ENCODE measurements at regions not wholly inside any gene's neighbourhood (a gene's known extent, or its start where the extent isn't known, plus 50 kb on each side); places are given as distances from the start of the nearest gene placed in this dataset.

- Histone ChIP-seq H3K36me3 (no peaks in the 10 kb centered on the region), H3K4me3 (no peak overlapping the region), H3K27ac (no peak overlapping the region), H3K9me3 (no peaks in the 10 kb centered on the region), H3K27me3 (no peaks in the 10 kb centered on the region), H3K4me1 (no peaks in the 10 kb centered on the region)
- intact Hi-C loops (cut with DNase I; ENCODE audit: low total_unique reads): no loop called here
- DNase-seq: no peak
- no peak for TF ChIP-seq POLR2A (IDR thresholded peaks at IDR 0.05)
- no peak for TF ChIP-seq CTCF (IDR thresholded peaks at IDR 0.05)
These were observed 69.4 kb downstream of the TOMM20 start for GRCh38 chr1:235059221-235059620.

- H3K4me1 ChIP-seq: no peaks in the 10 kb centered on the region
- no peak overlapping the region for H3K4me3 ChIP-seq
- no peaks in the 10 kb centered on the region for H3K9me3 ChIP-seq
- intact Hi-C loops (cut with DNase I; ENCODE audit: low total_unique reads): no loop called here
- no peaks in the 10 kb centered on the region for H3K36me3 ChIP-seq
- no peak for DNase-seq
- no peak overlapping the region for H3K27ac ChIP-seq
- TF ChIP-seq CTCF (IDR thresholded peaks at IDR 0.05) (no peak), POLR2A (IDR thresholded peaks at IDR 0.05) (no peak)
- no peaks in the 10 kb centered on the region for H3K27me3 ChIP-seq
These were observed 69.9 kb downstream of the TOMM20 start for GRCh38 chr1:235058695-235059094.

GRCh38 chr1:235057385-235058306 lies 71.0 kb downstream of the TOMM20 start:
- Histone ChIP-seq H3K27me3 (no peaks in the 10 kb centered on the region), H3K36me3 (no peaks in the 10 kb centered on the region), H3K27ac (no peak overlapping the region), H3K4me1 (no peaks in the 10 kb centered on the region), H3K4me3 (no peak overlapping the region), H3K9me3 (no peaks in the 10 kb centered on the region)
- DNase-seq: no peak
- TF ChIP-seq POLR2A (IDR thresholded peaks at IDR 0.05) (no peak), CTCF (IDR thresholded peaks at IDR 0.05) (no peak)
- intact Hi-C loops (cut with DNase I; ENCODE audit: low total_unique reads): no loop called here

GRCh38 chr1:235056937-235057336 lies 71.7 kb downstream of the TOMM20 start:
- no peak for TF ChIP-seq POLR2A (IDR thresholded peaks at IDR 0.05)
- no peak for TF ChIP-seq CTCF (IDR thresholded peaks at IDR 0.05)
- DNase-seq: no peak
- Histone ChIP-seq H3K4me3 (no peak overlapping the region), H3K27me3 (no peaks in the 10 kb centered on the region), H3K27ac (no peak overlapping the region), H3K9me3 (no peaks in the 10 kb centered on the region), H3K36me3 (no peaks in the 10 kb centered on the region), H3K4me1 (no peaks in the 10 kb centered on the region)
- intact Hi-C loops (cut with DNase I; ENCODE audit: low total_unique reads): no loop called here

DNA sequence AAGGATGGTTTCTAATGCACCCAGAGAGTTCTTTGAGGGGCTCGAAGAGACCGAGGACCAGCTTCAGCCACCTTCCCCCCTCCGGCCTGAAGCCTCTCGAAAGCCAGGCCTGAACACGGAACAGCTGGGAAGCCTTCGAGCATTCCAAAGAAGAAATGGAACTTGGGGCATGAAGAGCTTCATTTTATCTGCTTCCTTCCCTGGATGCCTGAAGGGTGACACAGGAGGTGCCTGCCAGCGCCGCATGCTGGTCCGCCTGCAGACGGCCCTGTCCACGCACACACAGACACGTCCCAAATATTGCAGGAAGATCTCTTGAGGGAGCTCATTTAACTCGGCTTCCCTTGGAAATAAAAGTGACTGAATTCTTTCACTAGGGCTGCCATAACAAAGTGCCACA lies 73.7 kb downstream of the TOMM20 start:
- H3K4me3 ChIP-seq: no peak overlapping the region
- no peaks in the 10 kb centered on the region for H3K9me3 ChIP-seq
- H3K27ac ChIP-seq: no peak overlapping the region
- DNase-seq: no peak
- intact Hi-C loops (cut with DNase I; ENCODE audit: low total_unique reads): no loop called here
- no peaks in the 10 kb centered on the region for H3K27me3 ChIP-seq
- TF ChIP-seq POLR2A (IDR thresholded peaks at IDR 0.05): no peak
- no peak for TF ChIP-seq CTCF (IDR thresholded peaks at IDR 0.05)
- H3K36me3 ChIP-seq: no peaks in the 10 kb centered on the region
- H3K4me1 ChIP-seq: peaks cover 0 to 5% of the 10 kb centered on the region in 2 donors

All from uterus (tissue), 3 donors.